ENCODE measurements at regions not wholly inside any gene's neighbourhood (a gene's known extent, or its start where the extent isn't known, plus 50 kb on each side); places are given as distances from the start of the nearest gene placed in this dataset.

GRCh38 chr10:44316922-44317215 lies 68.0 kb downstream of the CXCL12 start:
- H3K4me3 ChIP-seq (ENCODE audit: low read depth, low read length) = no peak overlapping the region
- TF ChIP-seq CTCF (IDR thresholded peaks at IDR 0.05; ENCODE audit: insufficient read depth, low read depth, low read length, missing control alignments) = no peak
- DNase-seq (ENCODE audit: low read depth) = no peak

GRCh38 chr10:44316187-44316921 lies 68.5 kb downstream of the CXCL12 start:
- DNase-seq (ENCODE audit: low read depth) = peak; percentile 66
- H3K4me3 ChIP-seq (ENCODE audit: low read depth, low read length) = no peak overlapping the region
- no peak for TF ChIP-seq CTCF (IDR thresholded peaks at IDR 0.05; ENCODE audit: insufficient read depth, low read depth, low read length, missing control alignments)

GRCh38 chr10:44314802-44315460 lies 70.0 kb downstream of the CXCL12 start:
- no peak overlapping the region for H3K4me3 ChIP-seq (ENCODE audit: low read depth, low read length)
- DNase-seq (ENCODE audit: low read depth) = no peak
- TF ChIP-seq CTCF (IDR thresholded peaks at IDR 0.05; ENCODE audit: insufficient read depth, low read depth, low read length, missing control alignments) = no peak

- H3K4me3 ChIP-seq (ENCODE audit: low read depth, low read length) = no peak overlapping the region
- DNase-seq (ENCODE audit: low read depth) = no peak
- TF ChIP-seq CTCF (IDR thresholded peaks at IDR 0.05; ENCODE audit: insufficient read depth, low read depth, low read length, missing control alignments) = no peak
Measured at GRCh38 chr10:44313761-44314165, 71.1 kb downstream of the CXCL12 start.

- no peak for TF ChIP-seq CTCF (IDR thresholded peaks at IDR 0.05; ENCODE audit: insufficient read depth, low read depth, low read length, missing control alignments)
Measured at GRCh38 chr10:44312401-44312800, 72.5 kb downstream of the CXCL12 start.

GRCh38 chr10:44311563-44312051 lies 73.3 kb downstream of the CXCL12 start:
- no peak for DNase-seq (ENCODE audit: low read depth)
- H3K4me3 ChIP-seq (ENCODE audit: low read depth, low read length) = no peak overlapping the region
- TF ChIP-seq CTCF (IDR thresholded peaks at IDR 0.05; ENCODE audit: insufficient read depth, low read depth, low read length, missing control alignments) = no peak

More at GRCh38 chr10:44312401-44312800, 72.5 kb downstream of the CXCL12 start:
- peak; percentile 64 for DNase-seq (ENCODE audit: low read depth)
- no peak overlapping the region for H3K4me3 ChIP-seq (ENCODE audit: low read depth, low read length)

All from GM12865 (cell line).